ENCODE measurements at regions not wholly inside any gene's neighbourhood (a gene's known extent, or its start where the extent isn't known, plus 50 kb on each side); places are given as distances from the start of the nearest gene placed in this dataset.

DNA sequence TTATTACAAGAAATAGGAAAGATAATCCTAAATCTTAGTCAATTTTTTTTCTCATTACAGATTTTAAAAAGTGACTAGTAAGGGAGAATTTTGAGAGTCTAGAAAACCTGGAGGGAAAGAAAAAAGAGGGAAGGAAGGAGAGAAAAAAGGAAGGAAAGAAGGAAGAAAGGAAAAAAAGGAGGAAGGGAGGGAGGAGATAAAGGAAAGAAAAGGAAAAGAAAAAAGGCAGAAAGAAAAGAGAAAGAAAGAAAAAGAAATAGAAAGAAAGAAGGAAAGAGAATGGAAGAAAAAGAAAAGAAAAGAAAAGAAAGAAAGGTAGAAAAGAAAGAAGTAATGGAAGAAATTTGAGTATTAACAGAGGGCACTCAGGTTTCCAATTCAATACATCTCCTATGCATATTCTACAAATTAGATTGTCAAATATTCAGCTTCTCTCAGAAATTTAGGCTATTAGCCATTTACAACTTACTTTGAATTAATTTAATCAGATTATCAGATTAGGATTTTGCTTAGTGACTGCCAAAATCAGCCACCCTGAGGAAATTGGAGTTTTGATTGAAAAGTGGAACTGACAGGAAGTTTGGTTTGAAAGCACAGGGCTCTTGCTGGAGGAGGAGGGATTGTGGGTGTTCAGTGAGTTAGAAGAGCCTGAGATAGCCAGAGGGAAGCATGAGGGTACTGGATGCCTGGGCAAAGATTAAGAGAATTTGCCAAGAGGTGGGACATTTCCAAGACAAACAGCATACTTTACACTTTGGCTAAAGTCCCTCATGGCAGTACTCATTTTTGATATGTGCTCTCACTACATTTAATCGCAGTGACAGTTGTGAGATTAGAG lies 677.8 kb downstream of the USP25 start:
- H3K36me3 Mint-ChIP-seq (ENCODE audit: low read depth), result no peaks in the 10 kb centered on the region
- DNase-seq (ENCODE audit: low spot score), result no peak

DNA sequence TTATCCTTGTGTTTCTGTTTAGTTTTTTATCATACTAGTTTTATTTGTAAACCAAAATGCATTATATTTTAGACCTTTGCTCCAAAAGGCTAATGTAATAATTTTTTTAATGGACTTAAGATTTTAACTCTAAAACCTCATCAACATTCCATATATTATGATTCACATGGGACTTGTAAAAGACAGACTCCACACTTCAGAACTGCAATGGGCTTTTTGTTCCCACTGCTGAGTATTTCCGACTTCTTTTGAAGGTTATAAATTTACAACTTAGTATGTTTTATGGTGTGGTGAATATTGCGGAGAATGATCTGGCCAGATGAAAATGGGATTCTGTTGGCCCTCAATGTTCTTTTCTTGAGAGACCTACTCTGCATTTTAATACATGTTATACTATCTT lies 678.5 kb downstream of the USP25 start:
- no peak overlapping the region for H3K4me3 Mint-ChIP-seq
- intact Hi-C loops (cut with micrococcal nuclease), result no loop called here
- H3K27me3 Mint-ChIP-seq (ENCODE audit: insufficient read depth), result no peaks in the 10 kb centered on the region
- no peak for DNase-seq (ENCODE audit: low spot score)
- H3K27ac Mint-ChIP-seq, result no peak overlapping the region
- H3K4me1 Mint-ChIP-seq (ENCODE audit: low read depth), result no peaks in the 10 kb centered on the region
- H3K36me3 Mint-ChIP-seq (ENCODE audit: low read depth), result no peaks in the 10 kb centered on the region
- H3K9me3 Mint-ChIP-seq, result peaks cover 3% of the 10 kb centered on the region

More for the DNA sequence above, 677.8 kb downstream of the USP25 start:
- H3K9me3 Mint-ChIP-seq, result peaks cover 4% of the 10 kb centered on the region
- intact Hi-C loops (cut with micrococcal nuclease), result no loop called here
- H3K27ac Mint-ChIP-seq, result no peak overlapping the region
- no peaks in the 10 kb centered on the region for H3K27me3 Mint-ChIP-seq (ENCODE audit: insufficient read depth)
- H3K4me3 Mint-ChIP-seq, result no peak overlapping the region
- H3K4me1 Mint-ChIP-seq (ENCODE audit: low read depth), result no peaks in the 10 kb centered on the region

DNA sequence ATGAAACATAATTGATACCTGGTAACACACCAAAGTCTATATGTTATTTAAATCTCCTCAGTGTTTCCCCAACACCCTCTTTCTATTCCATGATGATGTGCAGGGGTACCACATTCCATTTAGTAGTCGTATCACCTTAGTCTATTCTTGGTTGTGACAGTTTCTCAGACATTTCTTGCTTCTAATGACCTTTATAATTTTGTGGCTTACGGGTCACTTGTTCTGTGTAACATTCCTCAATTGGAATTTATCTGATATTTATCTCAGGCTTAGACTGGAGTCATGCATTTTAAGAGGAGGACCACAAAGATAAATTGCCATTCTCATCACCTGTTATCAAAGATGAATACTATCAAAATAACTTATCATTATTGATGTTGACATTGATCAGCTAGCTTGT lies 679.6 kb downstream of the USP25 start:
- Mint-ChIP-seq H3K9me3 (peaks cover 3% of the 10 kb centered on the region), H3K4me1 (ENCODE audit: low read depth) (no peaks in the 10 kb centered on the region), H3K36me3 (ENCODE audit: low read depth) (no peaks in the 10 kb centered on the region), H3K4me3 (no peak overlapping the region), H3K27ac (no peak overlapping the region), H3K27me3 (ENCODE audit: insufficient read depth) (no peaks in the 10 kb centered on the region)
- intact Hi-C loops (cut with micrococcal nuclease), result no loop called here
- DNase-seq (ENCODE audit: low spot score), result no peak

DNA sequence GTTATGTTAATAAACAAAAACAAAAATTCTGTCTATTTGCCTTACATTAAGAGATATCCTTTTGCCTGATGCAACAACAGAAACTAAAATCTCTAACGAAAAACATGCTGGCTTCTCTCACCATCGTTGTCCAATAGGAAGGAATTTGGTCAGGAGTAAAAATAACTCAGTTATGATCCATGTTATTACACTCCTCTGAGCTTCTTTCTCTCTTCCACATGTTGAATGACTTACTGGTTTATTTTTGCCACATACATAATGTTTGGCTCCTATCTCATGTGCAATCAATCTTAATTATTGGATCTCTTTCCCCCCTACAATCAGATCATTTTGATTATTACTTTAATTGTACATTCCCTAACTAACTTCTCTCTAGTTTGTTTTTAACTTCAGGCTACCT lies 688.4 kb downstream of the USP25 start:
- Mint-ChIP-seq H3K27ac (no peak overlapping the region), H3K4me3 (no peak overlapping the region), H3K9me3 (no peaks in the 10 kb centered on the region), H3K36me3 (ENCODE audit: low read depth) (no peaks in the 10 kb centered on the region), H3K27me3 (ENCODE audit: insufficient read depth) (no peaks in the 10 kb centered on the region), H3K4me1 (ENCODE audit: low read depth) (no peaks in the 10 kb centered on the region)
- intact Hi-C loops (cut with micrococcal nuclease), result no loop called here
- DNase-seq (ENCODE audit: low spot score), result no peak

DNA sequence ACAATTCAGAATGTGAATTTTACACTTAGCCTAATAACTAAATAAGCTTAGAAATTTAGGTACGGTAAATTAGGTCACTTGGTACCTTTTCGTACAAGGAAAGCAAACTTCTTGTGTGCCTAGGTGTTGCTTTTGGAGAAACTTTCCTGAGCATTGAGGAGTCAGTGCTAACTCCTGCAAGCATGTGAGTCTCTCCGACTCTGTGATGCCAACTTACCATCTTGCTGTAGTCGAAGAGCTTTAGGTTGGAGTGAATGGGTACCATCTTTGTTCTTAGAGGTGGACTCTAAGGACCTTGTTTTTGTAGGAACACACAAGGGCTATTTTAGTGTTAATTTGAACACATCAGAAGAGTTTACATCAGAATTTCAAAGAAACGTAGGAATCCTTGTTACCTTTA lies 688.9 kb downstream of the USP25 start:
- no peak for DNase-seq (ENCODE audit: low spot score)
- Mint-ChIP-seq H3K9me3 (no peaks in the 10 kb centered on the region), H3K36me3 (ENCODE audit: low read depth) (no peaks in the 10 kb centered on the region), H3K4me3 (no peak overlapping the region), H3K27ac (no peak overlapping the region), H3K4me1 (ENCODE audit: low read depth) (no peaks in the 10 kb centered on the region), H3K27me3 (ENCODE audit: insufficient read depth) (no peaks in the 10 kb centered on the region)
- intact Hi-C loops (cut with micrococcal nuclease), result no loop called here

DNA sequence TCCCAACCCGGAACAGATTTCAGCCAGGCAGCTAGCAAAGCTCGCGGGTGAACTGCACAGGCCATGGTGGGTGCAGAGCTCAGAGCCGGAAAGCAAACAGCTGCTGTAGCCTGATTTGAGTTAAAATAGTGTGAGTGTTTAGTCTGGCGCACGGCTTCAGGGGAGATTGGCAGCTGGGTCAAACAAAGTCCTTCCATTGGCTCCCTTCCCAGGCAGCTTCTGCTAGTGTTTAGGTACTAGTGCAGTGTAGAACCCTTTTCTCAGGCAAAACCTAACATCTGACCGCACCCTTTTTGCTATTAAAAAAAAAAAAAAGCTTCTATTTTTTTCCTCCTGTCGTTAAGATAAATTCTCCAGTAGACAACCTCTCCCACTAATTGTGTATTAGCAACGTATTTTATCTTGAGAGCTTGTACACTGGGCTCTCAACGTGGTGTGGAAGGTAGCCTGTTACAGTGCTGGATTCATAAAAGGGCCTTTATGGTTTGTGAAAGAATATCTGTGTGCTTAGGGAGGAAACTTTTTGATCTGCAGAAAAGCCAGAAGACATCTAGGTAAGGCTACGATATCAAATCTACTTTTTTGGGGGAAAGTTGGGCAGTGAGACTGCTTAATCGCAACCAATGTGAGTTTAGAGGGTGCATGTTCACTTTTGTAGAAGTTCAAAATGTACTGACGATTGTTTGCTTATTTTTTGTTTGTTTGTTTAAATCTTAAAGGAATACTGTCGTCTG lies 689.6 kb downstream of the USP25 start:
- no peaks in the 10 kb centered on the region for H3K9me3 Mint-ChIP-seq
- intact Hi-C loops (cut with micrococcal nuclease), result no loop called here
- no peaks in the 10 kb centered on the region for H3K36me3 Mint-ChIP-seq (ENCODE audit: low read depth)
- no peak overlapping the region for H3K27ac Mint-ChIP-seq
- DNase-seq (ENCODE audit: low spot score), result no peak
- no peak overlapping the region for H3K4me3 Mint-ChIP-seq
- no peaks in the 10 kb centered on the region for H3K27me3 Mint-ChIP-seq (ENCODE audit: insufficient read depth)
- no peaks in the 10 kb centered on the region for H3K4me1 Mint-ChIP-seq (ENCODE audit: low read depth)

DNA sequence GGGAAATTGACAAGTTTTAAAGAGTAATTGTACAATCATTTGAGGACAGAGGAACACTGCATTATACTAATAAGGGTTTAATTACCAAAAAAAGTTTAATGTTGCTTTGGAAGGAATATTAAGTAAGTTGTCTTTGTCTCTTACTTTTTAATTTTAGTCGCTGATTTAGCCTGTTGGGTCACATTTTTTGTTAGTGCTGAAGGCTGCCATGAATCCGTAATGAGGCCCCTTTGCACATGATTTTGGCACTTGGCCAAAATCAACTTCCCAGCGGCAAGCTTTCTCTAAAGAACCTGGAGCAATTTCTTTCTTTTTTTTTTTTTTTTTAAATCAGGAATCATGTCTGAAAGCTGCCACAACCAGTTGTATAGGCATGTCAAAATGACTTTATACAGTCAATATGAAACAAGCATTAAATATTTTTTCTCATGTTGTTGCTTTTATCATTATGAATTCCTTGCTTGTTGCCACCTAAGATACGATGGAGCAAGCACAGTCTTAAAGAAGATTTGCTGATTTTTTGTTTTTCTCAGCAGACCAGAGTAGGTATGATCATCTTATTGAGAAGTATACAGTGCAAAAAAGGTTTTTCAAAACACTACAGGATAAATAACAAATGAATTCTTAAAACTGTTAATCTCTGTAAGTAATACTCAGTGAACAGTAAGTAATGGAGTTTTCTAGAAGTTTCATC lies 690.4 kb downstream of the USP25 start:
- DNase-seq (ENCODE audit: low spot score), result no peak
- H3K36me3 Mint-ChIP-seq (ENCODE audit: low read depth), result no peaks in the 10 kb centered on the region

DNA sequence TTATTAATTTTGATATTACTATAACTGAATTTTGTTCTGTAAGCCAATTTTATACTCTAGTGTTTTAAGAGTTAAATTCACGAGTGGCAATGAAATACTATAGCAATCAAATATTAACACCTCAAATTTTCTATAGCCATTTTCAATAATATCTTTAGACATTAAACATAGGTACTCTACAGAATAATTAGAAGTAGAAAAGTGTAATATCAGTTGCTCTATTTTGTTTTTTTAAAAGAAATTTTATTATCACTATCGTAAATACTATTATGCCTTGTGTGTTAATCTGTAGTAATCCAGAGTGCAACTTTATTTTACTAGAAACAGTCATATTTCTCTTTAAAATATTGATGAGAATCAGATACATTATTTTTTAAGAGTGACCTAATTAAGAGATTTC lies 691.2 kb downstream of the USP25 start:
- DNase-seq (ENCODE audit: low spot score), result no peak
- H3K27me3 Mint-ChIP-seq (ENCODE audit: insufficient read depth), result no peaks in the 10 kb centered on the region
- no peak overlapping the region for H3K27ac Mint-ChIP-seq
- H3K9me3 Mint-ChIP-seq, result no peaks in the 10 kb centered on the region
- no peaks in the 10 kb centered on the region for H3K36me3 Mint-ChIP-seq (ENCODE audit: low read depth)
- H3K4me3 Mint-ChIP-seq, result no peak overlapping the region
- intact Hi-C loops (cut with micrococcal nuclease), result no loop called here
- H3K4me1 Mint-ChIP-seq (ENCODE audit: low read depth), result no peaks in the 10 kb centered on the region

More for the DNA sequence above, 690.4 kb downstream of the USP25 start:
- intact Hi-C loops (cut with micrococcal nuclease), result no loop called here
- Mint-ChIP-seq H3K4me3 (no peak overlapping the region), H3K27me3 (ENCODE audit: insufficient read depth) (no peaks in the 10 kb centered on the region), H3K9me3 (no peaks in the 10 kb centered on the region), H3K27ac (no peak overlapping the region), H3K4me1 (ENCODE audit: low read depth) (no peaks in the 10 kb centered on the region)

DNA sequence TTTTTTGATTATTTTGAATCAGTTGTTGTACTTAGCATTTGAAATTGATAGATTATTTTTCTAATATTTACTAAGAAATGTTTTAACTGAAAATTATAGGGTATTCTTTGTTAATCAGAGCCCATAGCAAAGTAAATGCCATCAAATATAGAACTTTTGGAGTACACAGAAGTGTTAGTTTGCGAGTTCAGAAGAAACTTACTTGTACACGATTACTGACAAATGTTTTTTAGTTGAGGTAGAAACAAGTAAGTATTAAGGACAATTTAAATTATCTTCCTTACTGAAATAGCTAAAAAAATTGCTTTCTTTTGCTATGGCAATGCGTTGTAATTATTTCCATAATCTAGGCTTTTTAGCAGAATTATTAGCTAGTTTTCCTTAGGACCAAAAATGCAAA lies 692.2 kb downstream of the USP25 start:
- Mint-ChIP-seq H3K4me1 (ENCODE audit: low read depth) (no peaks in the 10 kb centered on the region), H3K4me3 (no peak overlapping the region), H3K27ac (no peak overlapping the region), H3K9me3 (no peaks in the 10 kb centered on the region), H3K36me3 (ENCODE audit: low read depth) (no peaks in the 10 kb centered on the region), H3K27me3 (ENCODE audit: insufficient read depth) (no peaks in the 10 kb centered on the region)
- intact Hi-C loops (cut with micrococcal nuclease), result no loop called here
- no peak for DNase-seq (ENCODE audit: low spot score)

DNA sequence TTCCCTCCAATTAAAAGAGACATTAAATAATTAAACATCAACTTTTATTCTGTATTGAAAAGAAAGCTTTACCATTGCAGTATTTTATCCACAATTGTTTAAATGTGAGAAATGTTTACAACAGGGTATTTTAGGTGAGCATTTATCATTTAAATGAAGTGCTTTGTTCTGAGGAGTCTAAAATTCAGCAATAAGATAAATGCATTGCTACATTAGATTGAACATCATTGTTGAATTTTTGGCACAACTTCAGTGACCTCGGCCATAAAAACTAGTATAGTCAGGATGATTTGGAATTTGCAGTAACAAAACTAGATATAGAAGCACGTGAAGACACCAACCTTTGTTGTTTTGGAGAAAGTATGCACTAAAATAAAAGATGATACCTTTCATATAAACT lies 692.9 kb downstream of the USP25 start:
- intact Hi-C loops (cut with micrococcal nuclease), result no loop called here
- H3K4me1 Mint-ChIP-seq (ENCODE audit: low read depth), result no peaks in the 10 kb centered on the region
- H3K27ac Mint-ChIP-seq, result no peak overlapping the region
- H3K4me3 Mint-ChIP-seq, result no peak overlapping the region
- no peaks in the 10 kb centered on the region for H3K27me3 Mint-ChIP-seq (ENCODE audit: insufficient read depth)
- DNase-seq (ENCODE audit: low spot score), result no peak
- H3K36me3 Mint-ChIP-seq (ENCODE audit: low read depth), result no peaks in the 10 kb centered on the region
- no peaks in the 10 kb centered on the region for H3K9me3 Mint-ChIP-seq

DNA sequence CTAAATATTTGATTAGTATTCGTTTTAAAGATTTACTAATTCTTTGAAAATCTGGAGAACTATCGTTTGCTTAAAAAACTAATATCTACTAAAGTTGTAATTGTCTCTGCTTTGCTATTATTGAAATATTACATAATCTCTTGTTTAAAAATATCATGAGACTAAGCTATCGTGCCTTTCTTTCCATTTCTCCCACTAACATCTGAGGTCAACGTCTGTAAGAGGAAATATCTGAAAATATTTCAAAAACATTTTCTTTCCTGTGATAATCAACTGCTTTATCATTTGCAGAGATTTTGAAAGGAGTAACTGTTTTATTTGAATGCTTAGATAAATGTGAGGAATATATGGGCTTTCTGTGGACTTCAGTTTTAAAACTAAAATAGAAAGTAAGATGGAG lies 694.1 kb downstream of the USP25 start:
- DNase-seq (ENCODE audit: low spot score), result no peak
- no peak overlapping the region for H3K4me3 Mint-ChIP-seq
- H3K27ac Mint-ChIP-seq, result no peak overlapping the region
- no peaks in the 10 kb centered on the region for H3K27me3 Mint-ChIP-seq (ENCODE audit: insufficient read depth)
- intact Hi-C loops (cut with micrococcal nuclease), result no loop called here
- no peaks in the 10 kb centered on the region for H3K36me3 Mint-ChIP-seq (ENCODE audit: low read depth)
- H3K4me1 Mint-ChIP-seq (ENCODE audit: low read depth), result no peaks in the 10 kb centered on the region
- H3K9me3 Mint-ChIP-seq, result no peaks in the 10 kb centered on the region

DNA sequence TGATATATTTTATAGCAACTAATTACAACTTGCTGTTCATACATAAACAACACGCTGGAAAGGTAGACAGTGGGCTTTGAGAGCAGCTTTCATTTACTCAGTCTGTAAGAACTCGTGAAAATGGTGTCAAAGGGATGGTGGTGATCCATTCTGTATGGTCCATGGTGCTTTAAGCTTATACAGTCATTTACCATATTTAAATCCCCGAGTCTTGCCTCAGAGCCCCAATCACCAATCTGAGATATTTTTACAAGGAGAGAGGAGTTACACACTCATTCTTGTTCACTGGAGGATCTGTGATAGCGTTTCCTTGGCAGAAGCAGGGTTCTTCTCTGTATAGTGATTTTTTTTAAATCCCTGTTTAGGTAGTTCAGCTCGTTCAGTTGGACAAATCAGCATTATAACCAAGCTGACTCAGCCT lies 694.6 kb downstream of the USP25 start:
- intact Hi-C loops (cut with micrococcal nuclease), result no loop called here

DNA sequence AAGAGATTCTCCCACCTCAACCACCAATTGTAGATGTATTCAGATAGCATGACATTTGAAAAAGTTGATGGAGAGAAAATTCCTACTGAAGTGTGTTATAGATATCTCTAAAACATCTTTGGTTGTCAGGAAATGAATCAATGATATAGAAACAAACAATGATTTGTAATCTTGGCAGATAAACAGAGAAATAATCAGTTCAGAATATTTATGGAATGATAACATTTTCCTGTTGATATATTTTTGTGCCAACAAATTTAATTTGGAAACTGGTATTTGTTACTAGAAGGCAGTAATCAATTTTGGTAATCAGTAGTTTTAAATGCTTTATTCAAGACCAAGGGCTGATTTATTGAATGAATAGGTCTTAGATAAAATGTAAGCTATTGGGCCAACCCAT lies 695.6 kb downstream of the USP25 start:
- Mint-ChIP-seq H3K9me3 (no peaks in the 10 kb centered on the region), H3K36me3 (ENCODE audit: low read depth) (no peaks in the 10 kb centered on the region), H3K4me1 (ENCODE audit: low read depth) (no peaks in the 10 kb centered on the region), H3K4me3 (no peak overlapping the region), H3K27me3 (ENCODE audit: insufficient read depth) (no peaks in the 10 kb centered on the region), H3K27ac (no peak overlapping the region)
- no peak for DNase-seq (ENCODE audit: low spot score)
- intact Hi-C loops (cut with micrococcal nuclease), result no loop called here

More for the DNA sequence above, 694.6 kb downstream of the USP25 start:
- Mint-ChIP-seq H3K4me1 (ENCODE audit: low read depth) (no peaks in the 10 kb centered on the region), H3K36me3 (ENCODE audit: low read depth) (no peaks in the 10 kb centered on the region), H3K27me3 (ENCODE audit: insufficient read depth) (no peaks in the 10 kb centered on the region), H3K9me3 (no peaks in the 10 kb centered on the region), H3K27ac (no peak overlapping the region), H3K4me3 (no peak overlapping the region)
- DNase-seq (ENCODE audit: low spot score), result no peak

Measured in activated T-helper 1 cell treated with anti-CD3 and anti-CD28 coated beads, Interleukin-12 subunit alpha, Interleukin-12 subunit beta, Interleukin-2, Interleukin-4 antibody, amounts not matched to agents 30 ng/mL and 10 ng/mL and 1 ng/mL, durations not matched to agents 14 hours and 24 hours and 36 hours (primary cell).